Adrenal gland (tissue), 5 donors: ENCODE measurements at regions not wholly inside any gene's neighbourhood (a gene's known extent, or its start where the extent isn't known, plus 50 kb on each side); places are given as distances from the start of the nearest gene placed in this dataset.
"Not testable (repeated sequence)": the region's sequence is repeated elsewhere in the genome, so short reads cannot be mapped to it uniquely, and the experiment has no call there.

ENCODE experiments used
- POLR2A ChIP-seq, 2 donors: fragments of 450-650 bp; IDR thresholded peaks; one replicate each; pipeline ENCODE4 v1.6.1; 2017; ENCODE audit warnings: antibody characterized with exemption in 2 of 2, mild to moderate bottlenecking in 2 of 2, moderate library complexity in 1 of 2
- TF ChIP-seq, protein P1 (sequence below), 6 experiments: fragments of 450-650 bp in 4 of 6; fragments of 200-600 bp in 2 of 6; sonication (generic) in 1 of 6; IDR thresholded peaks; 1 replicate in 5 of 6; 2 replicates in 1 of 6; pipeline versions ENCODE4 v1.5.1 to v1.8.0; 2016 to 2021; ENCODE audit warnings: antibody characterized with exemption in 6 of 6, mild to moderate bottlenecking in 2 of 6, moderate library complexity in 1 of 6
- donor health status: DM: no; HTN: no; CAD: no.

DNA sequence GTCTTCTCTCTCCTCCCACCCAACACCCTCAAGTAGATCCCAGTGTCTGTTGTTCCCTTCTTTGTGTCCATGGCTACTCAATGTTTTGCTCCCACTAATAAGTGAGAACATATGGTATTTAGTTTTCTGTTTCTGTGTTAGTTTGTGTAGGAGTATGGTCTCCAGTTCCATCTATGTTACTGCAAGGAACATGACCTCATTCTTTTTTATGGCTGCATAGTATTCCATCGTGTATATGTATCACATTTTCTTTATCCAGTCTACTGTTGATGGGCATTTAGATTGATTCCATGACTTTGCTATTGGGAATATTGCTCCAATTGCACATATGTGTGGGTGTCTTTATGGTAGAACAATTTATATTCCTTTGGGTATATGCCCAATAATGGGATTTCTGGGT, 51.4 kb upstream of the SLC1A3 start:
- TF ChIP-seq, protein P1, sequence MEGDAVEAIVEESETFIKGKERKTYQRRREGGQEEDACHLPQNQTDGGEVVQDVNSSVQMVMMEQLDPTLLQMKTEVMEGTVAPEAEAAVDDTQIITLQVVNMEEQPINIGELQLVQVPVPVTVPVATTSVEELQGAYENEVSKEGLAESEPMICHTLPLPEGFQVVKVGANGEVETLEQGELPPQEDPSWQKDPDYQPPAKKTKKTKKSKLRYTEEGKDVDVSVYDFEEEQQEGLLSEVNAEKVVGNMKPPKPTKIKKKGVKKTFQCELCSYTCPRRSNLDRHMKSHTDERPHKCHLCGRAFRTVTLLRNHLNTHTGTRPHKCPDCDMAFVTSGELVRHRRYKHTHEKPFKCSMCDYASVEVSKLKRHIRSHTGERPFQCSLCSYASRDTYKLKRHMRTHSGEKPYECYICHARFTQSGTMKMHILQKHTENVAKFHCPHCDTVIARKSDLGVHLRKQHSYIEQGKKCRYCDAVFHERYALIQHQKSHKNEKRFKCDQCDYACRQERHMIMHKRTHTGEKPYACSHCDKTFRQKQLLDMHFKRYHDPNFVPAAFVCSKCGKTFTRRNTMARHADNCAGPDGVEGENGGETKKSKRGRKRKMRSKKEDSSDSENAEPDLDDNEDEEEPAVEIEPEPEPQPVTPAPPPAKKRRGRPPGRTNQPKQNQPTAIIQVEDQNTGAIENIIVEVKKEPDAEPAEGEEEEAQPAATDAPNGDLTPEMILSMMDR (IDR thresholded peaks at IDR 0.05), result not testable (repeated sequence)
- not testable (repeated sequence) for TF ChIP-seq POLR2A (IDR thresholded peaks at IDR 0.05)
